T-helper 2 cell treated with Interferon-gamma antibody and Interleukin-4, amounts not matched to agents 5 μg/mL and 100 μg/mL, for 36 hours (primary cell): ENCODE measurements at regions not wholly inside any gene's neighbourhood (a gene's known extent, or its start where the extent isn't known, plus 50 kb on each side); places are given as distances from the start of the nearest gene placed in this dataset.
"Not testable (repeated sequence)": the region's sequence is repeated elsewhere in the genome, so short reads cannot be mapped to it uniquely, and the experiment has no call there.

Source experiments
- DNase-seq: peaks from one replicate; pipeline ENCODE4 v3.0.0; 2021; ENCODE audit warnings: low spot score
- H3K27ac Mint-ChIP-seq: one replicate; pipeline ENCODE4 v1.8.0; 2021; ENCODE audit warnings: mild to moderate bottlenecking, mixed read lengths
- H3K27me3 Mint-ChIP-seq: one replicate; pipeline ENCODE4 v1.8.0; 2021; ENCODE audit warnings: low read depth, mixed read lengths
- H3K36me3 Mint-ChIP-seq: one replicate; pipeline ENCODE4 v1.8.0; 2021; ENCODE audit warnings: low read depth, mixed read lengths
- H3K4me1 Mint-ChIP-seq: one replicate; pipeline ENCODE4 v1.8.0; 2021; ENCODE audit warnings: low read depth, mixed read lengths
- H3K4me3 Mint-ChIP-seq: one replicate; pipeline ENCODE4 v1.8.0; 2022; ENCODE audit warnings: mild to moderate bottlenecking, moderate library complexity, mixed read lengths
- H3K9me3 Mint-ChIP-seq: one replicate; pipeline ENCODE4 v1.8.0; 2021; ENCODE audit warnings: mixed read lengths

DNA sequence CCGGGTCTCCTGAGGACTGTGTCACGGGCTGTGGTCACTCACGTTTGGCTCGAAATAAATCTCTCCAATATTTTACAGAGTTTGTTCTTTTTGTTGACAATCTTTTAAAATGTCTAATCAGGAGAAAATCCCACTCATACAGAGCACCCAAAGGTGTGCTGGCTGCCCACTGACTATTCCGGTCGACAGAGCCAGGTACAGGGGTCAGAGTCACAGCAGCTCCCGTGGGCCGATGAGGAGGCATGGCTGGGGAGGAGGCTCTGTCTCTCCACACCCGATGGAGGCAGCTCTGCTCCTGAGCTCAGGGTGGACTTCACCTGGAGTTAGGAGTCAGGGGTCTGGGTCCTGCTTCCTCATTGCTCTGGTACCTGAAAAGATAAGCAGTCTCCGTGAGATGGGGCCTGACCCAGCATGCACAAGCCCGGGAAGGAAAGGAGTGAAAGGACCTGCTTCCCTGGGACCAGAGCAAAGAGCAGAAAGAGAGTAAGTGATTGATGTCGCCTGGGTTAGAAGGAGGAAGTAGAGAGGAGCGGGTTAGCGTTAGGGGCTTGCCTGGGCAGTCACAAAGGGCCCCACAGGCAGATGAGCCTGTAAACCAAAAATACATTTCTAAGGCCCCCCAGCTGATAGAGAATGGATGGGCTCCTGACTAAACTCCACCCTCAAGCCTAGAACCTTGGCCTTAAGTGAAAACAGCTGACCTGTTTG, 53.5 kb upstream of the UNC93A start:
- H3K27ac Mint-ChIP-seq = no peak overlapping the region
- H3K27me3 Mint-ChIP-seq = peaks cover 10% of the 10 kb centered on the region
- H3K4me3 Mint-ChIP-seq = no peak overlapping the region
- H3K9me3 Mint-ChIP-seq = no peaks in the 10 kb centered on the region
- no peaks in the 10 kb centered on the region for H3K36me3 Mint-ChIP-seq
- no peak for DNase-seq
- H3K4me1 Mint-ChIP-seq = no peaks in the 10 kb centered on the region

DNA sequence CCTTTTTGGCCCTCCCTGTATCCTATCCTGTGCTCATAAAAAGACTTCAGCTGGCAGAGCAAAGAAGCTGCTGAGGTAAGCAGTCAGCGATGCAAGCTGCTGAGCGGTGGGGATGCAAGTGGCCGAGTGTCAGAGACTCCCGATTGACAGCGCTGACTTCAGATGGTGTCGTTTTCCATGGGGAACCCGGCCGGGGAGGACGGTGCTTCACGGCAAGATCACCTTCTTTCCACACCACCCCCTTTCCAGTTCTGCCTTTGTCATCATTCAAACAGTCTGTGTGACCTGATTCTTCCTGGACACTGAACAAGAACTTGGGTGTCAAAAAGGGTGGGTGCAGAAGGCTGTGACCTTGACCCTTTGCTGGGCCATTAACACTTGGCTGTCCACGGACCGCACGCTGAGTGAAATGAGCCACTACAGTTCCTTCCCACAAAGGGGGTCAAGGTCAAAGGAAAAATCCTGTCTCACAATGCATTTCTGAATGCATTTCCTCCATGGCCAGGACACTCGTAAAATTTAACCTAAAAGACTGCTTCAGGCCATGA, 52.9 kb upstream of the UNC93A start:
- Mint-ChIP-seq H3K27me3 (peaks cover 5% of the 10 kb centered on the region), H3K27ac (no peak overlapping the region), H3K4me1 (no peaks in the 10 kb centered on the region), H3K4me3 (no peak overlapping the region), H3K36me3 (no peaks in the 10 kb centered on the region), H3K9me3 (no peaks in the 10 kb centered on the region)
- DNase-seq = no peak

DNA sequence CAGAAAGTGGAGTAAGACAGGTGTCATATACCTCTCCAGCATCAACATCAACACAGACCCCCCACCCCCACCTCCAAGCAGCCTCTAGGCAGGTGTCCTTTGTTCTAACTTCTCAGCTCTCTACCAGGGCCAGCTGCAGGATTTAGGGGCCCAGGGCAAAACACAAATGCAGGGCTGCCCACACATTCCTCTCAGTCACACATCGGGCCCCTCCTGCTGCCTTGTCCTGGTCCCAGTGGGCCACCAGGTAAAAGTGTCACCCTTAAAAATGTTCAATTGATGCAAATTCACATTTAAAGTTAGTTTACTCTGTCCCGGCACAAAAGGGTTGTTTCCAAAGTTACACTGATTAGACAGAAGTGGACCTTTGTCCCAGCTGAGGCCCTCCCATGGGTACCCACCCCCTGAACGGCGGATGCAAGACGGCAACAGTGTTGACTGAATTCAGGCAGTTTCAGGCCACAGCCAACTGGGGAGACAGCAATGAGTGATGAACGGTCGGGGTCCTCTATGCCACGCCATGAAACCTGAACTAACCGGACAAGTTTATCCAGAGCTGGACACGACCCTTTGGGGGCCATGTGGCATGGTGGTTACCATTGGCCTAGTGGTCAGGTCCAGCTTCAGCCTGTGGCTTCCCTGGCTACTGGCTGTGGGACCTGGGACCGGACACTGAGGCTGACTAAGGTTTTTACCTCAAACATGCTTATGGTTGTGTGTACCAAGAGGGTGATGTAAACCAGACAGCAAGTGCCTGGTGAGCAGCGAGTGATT, 52.2 kb upstream of the UNC93A start:
- Mint-ChIP-seq H3K27ac (no peak overlapping the region), H3K36me3 (no peaks in the 10 kb centered on the region), H3K4me3 (no peak overlapping the region), H3K4me1 (no peaks in the 10 kb centered on the region), H3K27me3 (peaks cover 5% of the 10 kb centered on the region), H3K9me3 (no peaks in the 10 kb centered on the region)
- DNase-seq = no peak

DNA sequence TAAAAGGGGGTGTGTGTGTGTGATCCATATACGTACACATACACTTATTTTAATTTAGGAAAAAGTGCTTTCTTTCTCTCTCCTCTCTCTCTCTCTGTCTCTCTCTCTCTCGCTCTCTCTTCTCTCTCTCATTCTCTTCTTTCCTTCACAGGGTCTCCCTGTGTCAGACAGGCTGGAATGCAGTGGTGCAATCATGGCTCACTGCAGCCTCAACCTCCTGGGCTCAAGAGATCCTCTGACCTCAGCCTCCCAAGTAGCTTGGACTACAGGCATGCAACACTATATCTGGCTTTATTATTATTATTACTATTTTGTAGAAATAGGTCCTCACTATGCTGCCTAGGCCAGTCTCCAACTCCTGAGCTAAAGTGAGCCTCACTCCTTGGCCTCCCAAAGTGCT, 51.6 kb upstream of the UNC93A start:
- H3K36me3 Mint-ChIP-seq, H3K4me1 Mint-ChIP-seq, H3K27me3 Mint-ChIP-seq, H3K27ac Mint-ChIP-seq, DNase-seq, H3K9me3 Mint-ChIP-seq, H3K4me3 Mint-ChIP-seq: not testable (repeated sequence)

DNA sequence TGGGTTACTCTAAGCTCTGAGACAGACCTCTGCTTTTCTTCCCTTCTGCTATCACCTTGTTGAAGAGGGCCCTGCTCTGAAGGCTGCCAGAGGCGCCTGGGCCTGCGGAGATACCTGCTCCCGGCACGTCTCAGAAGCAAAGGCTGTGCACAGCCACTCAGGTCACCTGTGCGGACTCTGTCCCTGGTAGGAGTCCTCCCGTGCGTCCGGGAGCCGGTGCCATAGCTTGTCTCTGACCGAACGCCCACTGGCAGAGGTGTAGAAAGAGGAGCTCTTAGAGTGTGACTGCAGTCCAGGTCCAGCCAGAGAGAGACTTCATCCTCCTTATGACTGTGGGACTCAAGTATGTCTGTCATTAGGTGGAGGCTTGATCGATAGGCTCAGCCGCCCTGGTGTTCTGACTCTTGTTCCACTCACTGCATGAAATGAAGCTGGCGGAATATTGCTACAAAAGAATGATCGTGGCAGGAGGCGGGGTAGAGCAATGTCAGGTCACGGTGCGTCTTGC, 51.0 kb upstream of the UNC93A start:
- Mint-ChIP-seq H3K27me3 (peaks cover 3% of the 10 kb centered on the region), H3K9me3 (no peaks in the 10 kb centered on the region), H3K36me3 (no peaks in the 10 kb centered on the region), H3K27ac (no peak overlapping the region), H3K4me1 (no peaks in the 10 kb centered on the region), H3K4me3 (no peak overlapping the region)
- DNase-seq = no peak
